Adrenal gland (tissue), 9 donors: ENCODE measurements at regions not wholly inside any gene's neighbourhood (a gene's known extent, or its start where the extent isn't known, plus 50 kb on each side); places are given as distances from the start of the nearest gene placed in this dataset.

Source experiments
- DNase-seq, 7 donors: peaks; one replicate each; pipeline ENCODE4 v3.0.0-alpha.2; 2019 to 2020
- H3K27ac ChIP-seq, 5 donors: fragments of 200-600 bp; sonication (generic) in 4 of 5; 1 replicate in 3 of 5; 2 replicates in 2 of 5; pipeline versions ENCODE4 v1.5.1 to v1.8.0; 2016 to 2020; ENCODE audit warnings: mild to moderate bottlenecking in 1 of 5
- H3K27me3 ChIP-seq: fragments of 200-600 bp; 2 replicates; pipeline ENCODE4 v1.8.0; 2021
- H3K36me3 ChIP-seq, 2 donors: fragments of 200-600 bp; replicated peaks in 1 of 2; 1 replicate in 1 of 2; 2 replicates in 1 of 2; pipeline versions ENCODE4 v1.5.1 to v1.8.0; 2018 to 2022
- H3K4me1 ChIP-seq, 2 donors: fragments of 200-600 bp; replicated peaks in 1 of 2; 1 replicate in 1 of 2; 2 replicates in 1 of 2; pipeline versions ENCODE4 v1.5.1 to v1.8.0; 2018 to 2021
- H3K4me3 ChIP-seq, 4 donors: fragments of 200-600 bp; sonication (generic) in 3 of 4; one replicate each; pipeline ENCODE4 v1.5.1; 2016 to 2018
- H3K9me3 ChIP-seq, 3 donors: fragments of 200-600 bp; sonication (generic) in 1 of 3; replicated peaks in 1 of 3; 1 replicate in 2 of 3; 2 replicates in 1 of 3; pipeline versions ENCODE4 v1.5.1 to v1.8.0; 2016 to 2021
- CTCF ChIP-seq, 6 experiments: fragments of 450-650 bp in 4 of 6; fragments of 200-600 bp in 2 of 6; sonication (generic) in 1 of 6; IDR thresholded peaks; 1 replicate in 5 of 6; 2 replicates in 1 of 6; pipeline versions ENCODE4 v1.5.1 to v1.8.0; 2016 to 2021; ENCODE audit warnings: antibody characterized with exemption in 6 of 6, mild to moderate bottlenecking in 2 of 6, moderate library complexity in 1 of 6
- POLR2A ChIP-seq, 2 donors: fragments of 450-650 bp; IDR thresholded peaks; one replicate each; pipeline ENCODE4 v1.6.1; 2017; ENCODE audit warnings: antibody characterized with exemption in 2 of 2, mild to moderate bottlenecking in 2 of 2, moderate library complexity in 1 of 2
- WGBS, 4 donors: extraction: QIAGEN DNeasy Blood & Tissue Kit in 2 of 4; methylation state at CpG; one replicate each; pipeline versions ENCODE4 v1.1.5 to v1.1.7; 2013 to 2017; 5-methylcytosine and 5-hydroxymethylcytosine counted together
- intact Hi-C, 2 donors: fragments of 100-400 bp; cut with DNase I; formaldehyde crosslinking; loops; one replicate each; pipeline versions ENCODE4 v1.14.1 to v1.15.0; 2022 to 2023
- donor health status: healthy with polysubstance abuse.
- donor health status: Bipolar disorder and iron deficiency.
- donor health status: DM: yes; HTN: yes; CAD: no.
- donor health status: DM: no; HTN: no; CAD: no.
- donor health status: DM: no; HTN: no; CAD: no.

DNA sequence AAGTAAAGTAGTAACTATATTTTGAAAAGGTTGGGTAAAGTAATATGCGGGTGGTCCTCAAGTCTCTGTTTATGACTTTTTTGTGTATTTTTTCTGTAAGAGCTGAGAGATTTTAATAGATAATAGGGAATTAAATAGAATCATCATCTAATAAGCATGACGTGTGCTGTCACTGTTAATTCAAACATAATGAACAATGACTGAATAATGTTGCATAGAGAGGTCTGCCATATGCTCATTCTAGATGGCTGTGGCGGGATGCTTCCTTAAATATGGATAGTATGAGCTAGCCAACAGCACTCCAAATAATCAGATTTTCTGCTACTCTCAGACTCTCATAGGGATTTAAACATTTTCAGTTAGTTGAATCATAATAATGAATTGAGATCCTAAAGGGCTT lies 302.8 kb upstream of the RBMS3 start:
- Histone ChIP-seq H3K36me3 (no peaks in the 10 kb centered on the region), H3K4me3 (no peak overlapping the region), H3K9me3 (peaks cover 0 to 5% (median 0%) of the 10 kb centered on the region in 3 donors), H3K27ac (no peak overlapping the region), H3K27me3 (no peaks in the 10 kb centered on the region), H3K4me1 (no peaks in the 10 kb centered on the region)
- DNase-seq = no peak
- intact Hi-C loops = no loop called here
- no peak for TF ChIP-seq POLR2A (IDR thresholded peaks at IDR 0.05)
- no peak for TF ChIP-seq CTCF (IDR thresholded peaks at IDR 0.05)
- 54 to 67% (median 58%) methylated on average over 3 of the region's 3 CpGs for WGBS, 4 donors

DNA sequence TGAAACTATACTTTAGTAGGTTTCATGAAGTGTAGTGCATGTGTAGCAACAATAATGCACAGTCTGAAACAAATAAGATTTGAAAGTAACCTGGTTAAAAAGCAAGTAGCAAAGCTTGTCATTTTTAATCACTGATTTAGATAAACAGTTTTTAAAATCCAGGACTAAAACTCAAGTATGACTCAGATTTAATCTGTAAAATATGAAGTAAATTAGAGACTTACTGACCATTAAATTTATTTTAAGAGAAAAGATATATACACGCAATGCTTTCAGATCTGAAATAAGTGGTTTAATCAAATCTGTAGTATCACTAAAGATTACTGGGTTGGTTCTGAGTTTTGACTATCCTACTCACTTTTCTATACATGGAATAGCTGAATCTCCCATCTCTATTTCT lies 300.7 kb upstream of the RBMS3 start:
- H3K36me3 ChIP-seq = no peaks in the 10 kb centered on the region
- 77 to 84% (median 80%) methylated on average over 1 of the region's 1 CpG for WGBS, 4 donors
- intact Hi-C loops = no loop called here
- peaks cover 0 to 5% (median 0%) of the 10 kb centered on the region in 3 donors for H3K9me3 ChIP-seq
- H3K27me3 ChIP-seq = no peaks in the 10 kb centered on the region
- no peak overlapping the region for H3K4me3 ChIP-seq
- no peak overlapping the region for H3K27ac ChIP-seq
- DNase-seq = no peak
- TF ChIP-seq CTCF (IDR thresholded peaks at IDR 0.05) (no peak), POLR2A (IDR thresholded peaks at IDR 0.05) (no peak)
- no peaks in the 10 kb centered on the region for H3K4me1 ChIP-seq

GRCh38 chr3:28980631-28981030 lies 300.2 kb upstream of the RBMS3 start:
- no peak overlapping the region for H3K4me3 ChIP-seq
- H3K27ac ChIP-seq = no peak overlapping the region
- H3K36me3 ChIP-seq = no peaks in the 10 kb centered on the region
- H3K27me3 ChIP-seq = no peaks in the 10 kb centered on the region
- intact Hi-C loops = no loop called here
- no peaks in the 10 kb centered on the region for H3K4me1 ChIP-seq
- TF ChIP-seq POLR2A (IDR thresholded peaks at IDR 0.05) = no peak
- H3K9me3 ChIP-seq = peaks cover 0 to 5% (median 0%) of the 10 kb centered on the region in 3 donors
- DNase-seq = no peak

- no peak overlapping the region for H3K27ac ChIP-seq
- no peaks in the 10 kb centered on the region for H3K4me1 ChIP-seq
- intact Hi-C loops = no loop called here
Observed at GRCh38 chr3:28982906-28983305, 298.0 kb upstream of the RBMS3 start.

More at GRCh38 chr3:28982906-28983305, 298.0 kb upstream of the RBMS3 start:
- Histone ChIP-seq H3K36me3 (no peaks in the 10 kb centered on the region), H3K9me3 (no peaks in the 10 kb centered on the region), H3K27me3 (no peaks in the 10 kb centered on the region), H3K4me3 (no peak overlapping the region)
- DNase-seq = no peak
- TF ChIP-seq CTCF (IDR thresholded peaks at IDR 0.05) (no peak), POLR2A (IDR thresholded peaks at IDR 0.05) (no peak)
- WGBS, 4 donors = 84 to 93% (median 89%) methylated on average over 2 of the region's 2 CpGs
